GM19238 (cell line): ENCODE measurements at regions not wholly inside any gene's neighbourhood (a gene's known extent, or its start where the extent isn't known, plus 50 kb on each side); places are given as distances from the start of the nearest gene placed in this dataset.

Experiments
- DNase-seq: peaks from one replicate; pipeline ENCODE4 v3.0.0; 2011; ENCODE audit warnings: low spot score; ENCODE audit not compliant: insufficient read length

GRCh38 chr2:60652832-60653340 lies 99.4 kb upstream of the BCL11A start:
- no peak for DNase-seq

DNA sequence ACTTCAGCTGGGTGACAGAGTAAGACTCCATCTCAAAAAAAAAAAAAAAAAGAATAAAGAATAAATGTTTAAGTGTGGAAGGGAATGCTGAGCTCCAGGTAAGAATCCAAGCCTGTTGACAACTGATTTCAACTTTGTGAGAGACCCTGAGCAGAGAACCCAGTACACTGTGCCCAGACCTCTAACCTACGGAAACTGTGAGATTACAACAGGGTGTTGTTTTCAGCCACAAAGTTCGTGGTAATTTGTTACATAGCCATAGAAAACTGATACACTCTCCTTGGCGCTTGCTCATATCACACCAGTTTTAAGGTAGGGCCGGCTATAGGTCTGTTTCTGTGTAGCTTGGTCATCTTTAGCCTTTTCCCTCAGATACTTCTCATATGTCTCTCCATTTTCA lies 98.4 kb upstream of the PAPOLG start:
- DNase-seq, result no peak

DNA sequence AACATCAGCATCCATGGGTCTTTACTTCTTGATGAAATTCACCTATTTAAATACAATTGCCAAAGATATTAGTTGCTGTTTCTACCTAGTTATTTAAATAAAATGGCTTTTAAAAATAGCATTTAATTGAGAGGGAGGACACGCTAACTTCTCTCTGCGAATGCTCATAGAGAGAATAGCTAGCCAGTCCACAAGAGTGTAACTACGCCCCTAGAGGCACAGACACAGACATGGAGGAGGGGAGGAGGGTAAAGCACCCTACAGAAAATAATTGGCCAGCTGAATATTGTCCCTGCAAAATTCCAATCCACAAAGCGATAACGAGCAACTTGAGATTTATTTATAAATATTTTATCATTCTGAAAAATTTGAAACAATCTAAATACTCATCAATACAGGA lies 97.0 kb upstream of the PAPOLG start:
- no peak for DNase-seq

DNA sequence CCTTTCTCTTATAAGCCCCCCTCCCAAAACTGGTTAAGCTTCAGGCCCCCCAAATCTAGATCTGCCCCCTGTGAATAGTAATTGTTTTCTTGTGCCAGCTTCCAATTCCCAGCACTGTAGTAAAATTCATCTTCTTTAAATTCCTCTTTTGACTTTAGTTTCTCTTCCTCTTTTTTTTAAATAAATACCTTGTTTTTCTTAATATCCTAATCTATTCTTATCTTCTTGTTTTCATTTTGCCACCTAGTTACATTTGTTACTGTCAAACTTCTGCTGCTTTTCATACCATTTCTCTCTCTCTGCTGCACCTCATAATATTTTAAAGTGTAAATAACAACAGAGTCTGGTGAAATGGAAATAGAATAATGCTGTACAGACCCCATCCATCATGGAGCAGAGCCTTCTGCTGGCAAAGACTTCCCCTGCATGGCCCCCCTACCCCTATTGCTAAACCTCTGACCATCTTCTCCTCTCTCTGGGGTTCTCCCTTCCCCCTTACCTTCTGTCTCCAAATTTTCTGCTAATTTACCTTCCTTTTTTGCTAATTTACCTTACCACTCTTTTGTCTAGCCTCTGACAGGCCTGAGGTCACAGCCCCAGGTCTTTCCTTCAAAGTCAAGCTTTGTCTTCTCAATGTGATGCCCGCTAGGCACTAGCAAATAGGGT lies 94.9 kb upstream of the PAPOLG start:
- DNase-seq, result no peak

DNA sequence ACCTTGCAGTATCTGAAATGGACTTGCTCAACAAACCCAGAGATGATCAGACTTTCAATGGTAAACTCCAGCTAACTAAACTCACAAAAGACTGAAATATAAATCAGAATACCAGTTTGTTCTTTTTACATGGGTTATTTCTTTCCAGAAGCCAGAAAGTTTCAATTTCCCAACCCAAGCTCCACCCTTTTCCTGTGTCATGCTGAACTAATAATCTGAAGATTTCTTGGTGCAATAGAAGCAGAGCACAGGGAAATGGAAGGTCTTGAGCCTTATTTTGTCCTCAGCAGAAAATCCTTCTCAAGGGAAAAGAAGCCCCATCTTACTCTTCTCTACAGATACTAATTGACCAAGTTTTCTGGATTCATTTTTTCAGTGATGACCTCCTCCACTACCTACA lies 93.3 kb upstream of the PAPOLG start:
- no peak for DNase-seq

GRCh38 chr2:60671966-60672365 lies 84.1 kb upstream of the PAPOLG start:
- DNase-seq, result no peak

DNA sequence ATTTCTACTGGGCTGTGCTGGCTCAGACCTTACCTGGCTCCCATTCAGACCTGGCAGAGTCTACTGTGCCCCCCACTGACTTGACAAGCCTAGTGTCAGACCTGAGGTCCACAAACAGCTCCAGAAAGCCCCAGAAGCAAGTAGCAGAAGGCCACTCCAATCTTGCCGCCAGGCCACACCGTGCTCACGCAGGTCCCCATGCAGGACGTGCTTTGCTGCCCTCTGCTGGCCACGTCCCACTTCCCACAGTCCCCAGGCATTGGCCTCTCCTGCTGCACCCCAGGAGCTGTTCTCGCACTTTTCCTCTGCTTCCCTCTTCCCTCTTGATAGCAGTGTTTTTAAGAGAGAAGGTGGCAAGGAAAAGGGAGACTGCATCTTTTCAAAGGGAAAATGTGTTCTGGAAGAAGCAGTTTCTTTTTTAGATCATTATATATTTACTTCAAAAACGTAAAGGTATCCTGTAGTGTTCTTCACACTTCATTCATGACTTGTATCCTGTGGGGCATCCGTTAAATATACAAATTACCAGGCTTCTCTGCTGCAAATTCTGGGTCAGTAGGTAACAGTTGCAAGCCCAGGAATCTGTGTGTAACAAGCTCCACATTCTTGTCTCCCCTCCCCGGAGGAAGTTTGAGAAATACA lies 81.4 kb upstream of the PAPOLG start:
- peak; percentile 76 for DNase-seq

DNA sequence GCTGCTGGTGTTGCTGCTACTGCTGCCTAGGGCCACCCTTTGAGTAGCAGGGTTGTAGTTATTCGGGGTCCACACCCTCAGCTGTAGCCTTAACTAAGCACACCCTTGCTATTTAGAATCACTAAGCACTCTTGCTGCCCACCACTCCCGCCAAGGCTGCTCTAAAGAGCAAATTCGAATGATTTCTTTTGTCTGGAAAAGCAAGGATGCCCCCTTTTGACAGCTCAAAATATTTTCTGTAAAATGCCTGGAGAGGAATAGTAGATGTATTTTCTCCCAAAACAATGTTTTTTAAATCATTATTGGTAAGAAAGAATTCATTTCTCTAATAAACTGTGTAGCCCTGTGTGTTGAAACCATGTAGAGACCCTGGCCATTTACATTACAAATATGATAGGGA lies 80.8 kb upstream of the PAPOLG start:
- DNase-seq, result no peak

- no peak for DNase-seq
Observed at GRCh38 chr2:60676706-60677330, 79.2 kb upstream of the PAPOLG start.

DNA sequence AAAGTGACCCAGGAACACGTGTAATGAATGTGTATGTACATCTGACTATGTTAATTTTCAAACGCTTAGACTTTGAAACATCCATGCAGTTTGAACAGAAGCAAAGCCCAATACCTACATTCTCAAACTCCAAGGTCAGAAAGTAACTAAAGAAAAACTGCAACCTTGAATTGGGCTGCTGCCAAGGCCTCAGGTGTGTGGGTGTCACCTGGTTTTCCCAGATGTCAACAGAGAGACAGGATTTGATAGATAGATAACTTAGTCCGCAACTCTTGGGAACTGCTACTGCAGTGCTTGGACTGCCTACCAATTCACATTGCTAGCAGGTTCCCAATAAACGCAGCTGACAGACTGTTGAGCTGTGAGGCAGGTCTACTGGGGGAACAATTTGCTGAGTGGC lies 78.7 kb upstream of the PAPOLG start:
- no peak for DNase-seq

GRCh38 chr2:60678551-60678950 lies 77.5 kb upstream of the PAPOLG start:
- DNase-seq, result no peak

DNA sequence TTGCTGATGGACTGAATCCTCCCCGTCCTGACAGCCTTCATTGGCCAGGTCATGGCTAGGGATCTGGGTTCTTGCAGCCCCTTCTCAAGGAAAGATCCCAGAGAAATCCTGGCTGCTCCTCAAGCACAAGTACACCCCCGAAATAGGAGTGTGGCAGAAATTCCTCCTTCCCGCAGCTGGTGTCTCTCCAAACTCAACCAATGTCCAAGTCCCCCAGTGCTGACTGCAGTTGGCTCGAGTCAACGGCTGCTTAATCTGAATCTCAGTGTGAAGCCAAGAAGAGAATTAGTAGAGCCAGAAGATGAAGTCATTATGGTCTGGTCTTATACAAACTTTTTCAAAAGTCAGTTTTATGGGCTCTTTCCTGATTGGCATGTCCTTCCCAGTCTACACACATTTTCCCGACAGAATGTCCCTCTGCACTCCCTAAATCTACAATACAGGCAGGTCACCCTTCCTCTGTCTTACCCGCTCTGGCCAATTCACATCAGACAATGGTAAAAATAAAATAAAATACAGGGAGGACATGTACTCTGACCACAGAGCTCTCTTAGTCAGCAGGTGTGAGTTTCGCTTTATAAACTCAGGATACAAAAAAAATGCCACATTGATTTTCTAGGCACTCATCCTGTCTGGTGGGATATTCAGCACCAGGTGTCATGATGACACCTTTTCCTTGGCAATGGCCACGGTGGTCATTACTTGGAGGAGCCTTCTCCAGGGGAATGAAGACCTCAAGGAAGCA lies 76.9 kb upstream of the PAPOLG start:
- no peak for DNase-seq

DNA sequence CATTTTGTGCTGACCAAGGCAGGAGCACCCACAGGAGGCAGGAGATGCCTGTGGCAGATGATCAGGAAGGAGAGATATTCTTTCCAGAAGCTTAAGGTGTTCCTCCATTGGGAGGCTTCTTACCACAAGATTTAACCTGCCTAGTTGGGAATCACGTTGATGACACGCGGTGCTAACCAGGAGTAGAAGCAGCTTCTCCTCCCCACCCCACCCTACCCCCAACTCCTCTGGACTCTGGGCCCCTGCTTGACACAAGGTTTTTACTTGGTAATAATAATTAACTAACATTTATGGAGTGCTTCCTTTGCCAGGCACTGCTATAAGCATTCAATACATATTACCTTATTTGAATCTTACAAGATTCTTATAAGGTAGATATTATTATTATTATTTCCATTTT lies 62.5 kb upstream of the PAPOLG start:
- no peak for DNase-seq

- no peak for DNase-seq
Observed at GRCh38 chr2:60695793-60696192, 60.3 kb upstream of the PAPOLG start.

DNA sequence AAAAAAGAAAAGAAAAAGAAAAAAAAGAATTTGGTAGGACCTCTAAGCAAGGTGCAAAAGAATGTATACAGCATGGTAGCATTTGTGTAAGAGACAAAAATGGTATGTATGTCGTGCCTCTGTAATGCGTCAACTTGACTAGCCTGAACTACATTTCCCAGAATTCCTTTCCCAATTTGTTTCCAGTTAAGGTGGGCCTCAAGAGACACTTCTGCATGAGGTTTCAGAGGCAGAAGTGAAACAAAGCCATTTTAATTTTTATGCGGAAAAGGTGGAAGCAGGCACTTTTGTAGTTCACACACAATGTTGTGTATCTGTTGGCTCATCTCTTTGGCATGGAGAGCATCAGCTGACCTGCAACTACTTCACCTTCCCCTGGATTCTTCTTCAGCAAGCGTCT lies 56.5 kb upstream of the PAPOLG start:
- DNase-seq, result no peak

DNA sequence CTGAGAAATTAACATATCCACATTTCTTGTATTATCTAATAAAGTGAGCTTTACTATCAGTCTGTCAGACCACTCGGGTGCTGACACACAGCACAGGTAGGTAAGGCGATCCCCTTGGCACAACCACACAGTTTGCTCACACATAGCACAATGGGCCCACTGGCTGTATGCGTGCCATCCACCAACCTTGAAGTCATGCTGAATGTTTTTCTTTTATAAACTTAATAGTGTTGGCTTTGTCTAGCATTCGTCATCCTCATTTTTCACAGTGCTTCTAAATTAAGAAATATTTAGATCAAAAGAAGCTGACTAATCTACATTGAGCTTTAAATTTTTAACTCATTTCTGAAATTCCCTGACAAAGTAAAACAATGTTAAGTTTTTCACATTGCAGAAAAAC lies 50.0 kb upstream of the PAPOLG start:
- no peak for DNase-seq
